ENCODE measurements at regions not wholly inside any gene's neighbourhood (a gene's known extent, or its start where the extent isn't known, plus 50 kb on each side); places are given as distances from the start of the nearest gene placed in this dataset.

- POLR2A ChIA-PET (ENCODE audit: partially characterized antibody): no interaction called here
- Histone ChIP-seq H3K27me3 (replicated peaks in 1 of 4; ENCODE audit: control insufficient read depth in 3 of 4, extremely low read depth in 1 of 4, insufficient read depth in 3 of 4, low read length in 3 of 4) (no peaks in the 10 kb centered on the region; a peak in 2 of 7 replicates), H2BK120ac (replicated peaks; ENCODE audit: low read depth, low read length) (no peak overlapping the region), H2BK12ac (ENCODE audit: low read depth, low read length) (no peak overlapping the region), H2AFZ (ENCODE audit: low read length) (no peak overlapping the region), H4K8ac (ENCODE audit: extremely low read depth, insufficient read depth, low read length) (no peak overlapping the region), H3K9ac (replicated peaks in 1 of 4; ENCODE audit: extremely low read depth in 1 of 4, low read depth in 3 of 4, low read length in 3 of 4) (no peak overlapping the region), H3K18ac (ENCODE audit: extremely low read depth, low read length) (no peak overlapping the region), H2BK5ac (ENCODE audit: low read depth, low read length) (no peak overlapping the region), H4K5ac (ENCODE audit: insufficient read length, low read depth, low read length) (no peak overlapping the region), H3K4me1 (replicated peaks in 1 of 4; ENCODE audit: control insufficient read depth in 3 of 4, insufficient read depth in 4 of 4, low read length in 3 of 4) (peaks cover 0 to 4% (median 0%) of the 10 kb centered on the region in 4 experiments; a peak in 2 of 7 replicates), H3K56ac (replicated peaks; ENCODE audit: insufficient read length, low read depth, low read length) (no peak overlapping the region), H3K14ac (ENCODE audit: insufficient read length) (no peak overlapping the region), H3K27ac (ENCODE audit: low read depth, low read length) (no peak overlapping the region), H4K20me1 (replicated peaks in 1 of 2; ENCODE audit: control insufficient read depth in 1 of 2, insufficient read depth in 2 of 2, low read length in 2 of 2) (no peaks in the 10 kb centered on the region), H3K23ac (ENCODE audit: insufficient read length) (no peak overlapping the region), H3K23me2 (ENCODE audit: low read depth, low read length) (no peaks in the 10 kb centered on the region), H3K79me1 (ENCODE audit: low read depth, low read length) (no peaks in the 10 kb centered on the region), H2BK20ac (ENCODE audit: low read length) (no peak overlapping the region), H3K9me3 (ENCODE audit: insufficient read depth in 2 of 2, low read depth in 1 of 2, low read length in 1 of 2) (no peaks in the 10 kb centered on the region), H3K4me3 (ENCODE audit: extremely low read depth in 1 of 4, insufficient read depth in 2 of 4, low read depth in 3 of 4, low read length in 4 of 4) (no peak overlapping the region), H2BK15ac (ENCODE audit: low read length) (no peak overlapping the region), H3K36me3 (ENCODE audit: control insufficient read depth in 2 of 4, insufficient read depth in 4 of 4, low read length in 3 of 4) (no peaks in the 10 kb centered on the region), H2AK5ac (ENCODE audit: low read depth, low read length) (no peak overlapping the region), H3K4ac (replicated peaks; ENCODE audit: insufficient read length, low read depth, low read length) (no peak overlapping the region), H3K4me2 (ENCODE audit: insufficient read depth in 1 of 2, low read depth in 2 of 2, low read length in 2 of 2) (no peak overlapping the region), H4K91ac (replicated peaks; ENCODE audit: insufficient read length, low read length) (no peak overlapping the region), H3K79me2 (ENCODE audit: control insufficient read depth in 1 of 2, insufficient read depth in 2 of 2, low read length in 2 of 2) (no peaks in the 10 kb centered on the region)
- CTCF ChIA-PET (ENCODE audit: partially characterized antibody): interaction anchor here (1.4 kb wide), 1 partner anchor 231 kb away, joined by 3 read pairs; no protein-coding TSS in a partner anchor
- WGBS, 2 experiments (ENCODE audit: extremely low coverage in 1 of 2, insufficient coverage in 1 of 2, insufficient read length in 1 of 2, insufficient replicate concordance in 2 of 2, low coverage in 1 of 2, low lambda C conversion rate in 2 of 2, missing lambda C conversion rate in 1 of 2): 94% methylated on average over 7 of the region's 7 CpGs; no CpG with 5 or more reads in 1 of the 2 experiments
- FAIRE-seq (no peak), DNase-seq (ENCODE audit: low read depth in 1 of 2, low spot score in 2 of 2) (no peak)
- TF ChIP-seq BACH1 (IDR thresholded peaks at IDR 0.05; ENCODE audit: low read length) (no peak), POLR2AphosphoS5 (IDR thresholded peaks at IDR 0.05; ENCODE audit: low read depth, low read length) (no peak), KDM1A (IDR thresholded peaks at IDR 0.05; ENCODE audit: borderline replicate concordance, low read length) (no peak), CBX8 (IDR thresholded peaks at IDR 0.05; ENCODE audit: borderline replicate concordance, low read depth, low read length) (no peak), BCL11A (IDR thresholded peaks at IDR 0.05; ENCODE audit: low read depth in 2 of 2, low read length in 2 of 2) (no peak), NANOG (IDR thresholded peaks at IDR 0.05; ENCODE audit: insufficient read depth, low read depth, low read length, poor library complexity, severe bottlenecking) (no peak), CHD2 (IDR thresholded peaks at IDR 0.05; ENCODE audit: low read length) (no peak), SAP30 (IDR thresholded peaks at IDR 0.05; ENCODE audit: insufficient read depth, insufficient replicate concordance, low read length) (no peak), SP2 (IDR thresholded peaks at IDR 0.05; ENCODE audit: low read length) (no peak), SRF (IDR thresholded peaks at IDR 0.05; ENCODE audit: low read depth, low read length) (no peak), HDAC6 (IDR thresholded peaks at IDR 0.05; ENCODE audit: low read depth, low read length) (no peak), GTF2F1 (IDR thresholded peaks at IDR 0.05; ENCODE audit: borderline replicate concordance, low read depth, low read length) (no peak)
- TF ChIP-seq, protein P1, sequence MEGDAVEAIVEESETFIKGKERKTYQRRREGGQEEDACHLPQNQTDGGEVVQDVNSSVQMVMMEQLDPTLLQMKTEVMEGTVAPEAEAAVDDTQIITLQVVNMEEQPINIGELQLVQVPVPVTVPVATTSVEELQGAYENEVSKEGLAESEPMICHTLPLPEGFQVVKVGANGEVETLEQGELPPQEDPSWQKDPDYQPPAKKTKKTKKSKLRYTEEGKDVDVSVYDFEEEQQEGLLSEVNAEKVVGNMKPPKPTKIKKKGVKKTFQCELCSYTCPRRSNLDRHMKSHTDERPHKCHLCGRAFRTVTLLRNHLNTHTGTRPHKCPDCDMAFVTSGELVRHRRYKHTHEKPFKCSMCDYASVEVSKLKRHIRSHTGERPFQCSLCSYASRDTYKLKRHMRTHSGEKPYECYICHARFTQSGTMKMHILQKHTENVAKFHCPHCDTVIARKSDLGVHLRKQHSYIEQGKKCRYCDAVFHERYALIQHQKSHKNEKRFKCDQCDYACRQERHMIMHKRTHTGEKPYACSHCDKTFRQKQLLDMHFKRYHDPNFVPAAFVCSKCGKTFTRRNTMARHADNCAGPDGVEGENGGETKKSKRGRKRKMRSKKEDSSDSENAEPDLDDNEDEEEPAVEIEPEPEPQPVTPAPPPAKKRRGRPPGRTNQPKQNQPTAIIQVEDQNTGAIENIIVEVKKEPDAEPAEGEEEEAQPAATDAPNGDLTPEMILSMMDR (IDR thresholded peaks at IDR 0.05; ENCODE audit: control extremely low read depth in 1 of 3, insufficient read depth in 1 of 3, low read depth in 1 of 3, low read length in 3 of 3): no peak
These were observed 343.9 kb upstream of the COBL start for GRCh38 chr7:51660516-51660915.

Measured in H1 (cell line).